Adipocyte (in vitro differentiated cells): ENCODE measurements at regions not wholly inside any gene's neighbourhood (a gene's known extent, or its start where the extent isn't known, plus 50 kb on each side); places are given as distances from the start of the nearest gene placed in this dataset.
A peak's percentile ranks its signal among the peaks of the same experiment; 100 is the strongest.
"Not testable (repeated sequence)": the region's sequence is repeated elsewhere in the genome, so short reads cannot be mapped to it uniquely, and the experiment has no call there.

Experiments used
- DNase-seq: peaks from one replicate; pipeline ENCODE4 v3.0.0-alpha.2; 2015; ENCODE audit warnings: low read depth
- H3K27me3 ChIP-seq: replicated peaks from 2 replicates; pipeline ENCODE4 v1.7.0; 2013; ENCODE audit warnings: mild to moderate bottlenecking, low read length, moderate library complexity; ENCODE audit not compliant: control insufficient read depth, insufficient read depth
- H3K36me3 ChIP-seq: 2 replicates; pipeline ENCODE4 v1.7.0; 2013; ENCODE audit warnings: low read length, mild to moderate bottlenecking, moderate library complexity; ENCODE audit not compliant: control insufficient read depth, insufficient read depth, severe bottlenecking
- H3K4me1 ChIP-seq: 2 replicates; pipeline ENCODE4 v1.7.0; 2013; ENCODE audit warnings: mild to moderate bottlenecking, low read length, moderate library complexity; ENCODE audit not compliant: control insufficient read depth, insufficient read depth
- H3K4me3 ChIP-seq: 2 replicates; pipeline ENCODE4 v1.7.0; 2013; ENCODE audit warnings: mild to moderate bottlenecking, low read length, moderate library complexity
- H3K9ac ChIP-seq: 2 replicates; pipeline ENCODE4 v1.7.0; 2013; ENCODE audit warnings: mild to moderate bottlenecking, low read length, moderate library complexity
- H3K9me3 ChIP-seq: 2 replicates; pipeline ENCODE4 v1.7.0; 2013; ENCODE audit warnings: mild to moderate bottlenecking, low read length, moderate library complexity; ENCODE audit not compliant: control insufficient read depth

GRCh38 chr4:92012899-92013867 is 290.6 kb upstream of the GRID2 start:
- Histone ChIP-seq H3K36me3 (no peaks in the 10 kb centered on the region), H3K27me3 (no peaks in the 10 kb centered on the region), H3K4me1 (no peaks in the 10 kb centered on the region), H3K9ac (no peak overlapping the region), H3K9me3 (no peaks in the 10 kb centered on the region), H3K4me3 (no peak overlapping the region)
- no peak for DNase-seq

GRCh38 chr4:92014067-92014466 is 289.7 kb upstream of the GRID2 start:
- H3K9me3 ChIP-seq, result no peaks in the 10 kb centered on the region
- DNase-seq, result no peak
- H3K4me1 ChIP-seq, result no peaks in the 10 kb centered on the region
- no peak overlapping the region for H3K9ac ChIP-seq
- no peaks in the 10 kb centered on the region for H3K36me3 ChIP-seq
- no peaks in the 10 kb centered on the region for H3K27me3 ChIP-seq
- no peak overlapping the region for H3K4me3 ChIP-seq

- no peaks in the 10 kb centered on the region for H3K4me1 ChIP-seq
- no peaks in the 10 kb centered on the region for H3K9me3 ChIP-seq
- no peak overlapping the region for H3K9ac ChIP-seq
- H3K4me3 ChIP-seq, result no peak overlapping the region
- H3K36me3 ChIP-seq, result no peaks in the 10 kb centered on the region
- no peaks in the 10 kb centered on the region for H3K27me3 ChIP-seq
- no peak for DNase-seq
Observed at GRCh38 chr4:92021203-92021602, 282.6 kb upstream of the GRID2 start.

- Histone ChIP-seq H3K9me3 (no peaks in the 10 kb centered on the region), H3K27me3 (no peaks in the 10 kb centered on the region), H3K36me3 (no peaks in the 10 kb centered on the region), H3K9ac (no peak overlapping the region), H3K4me1 (no peaks in the 10 kb centered on the region), H3K4me3 (no peak overlapping the region)
- no peak for DNase-seq
Observed at GRCh38 chr4:92021788-92022187, 282.0 kb upstream of the GRID2 start.

GRCh38 chr4:92028830-92029229 is 274.9 kb upstream of the GRID2 start:
- H3K9me3 ChIP-seq, H3K36me3 ChIP-seq, H3K9ac ChIP-seq, H3K27me3 ChIP-seq, DNase-seq, H3K4me1 ChIP-seq, H3K4me3 ChIP-seq: not testable (repeated sequence)

- H3K9me3 ChIP-seq, result no peaks in the 10 kb centered on the region
- no peaks in the 10 kb centered on the region for H3K27me3 ChIP-seq
- no peaks in the 10 kb centered on the region for H3K4me1 ChIP-seq
- H3K4me3 ChIP-seq, result no peak overlapping the region
- H3K9ac ChIP-seq, result no peak overlapping the region
- DNase-seq, result no peak
- no peaks in the 10 kb centered on the region for H3K36me3 ChIP-seq
Observed at GRCh38 chr4:92031825-92032224, 271.9 kb upstream of the GRID2 start.

GRCh38 chr4:92035666-92036065 is 268.1 kb upstream of the GRID2 start:
- Histone ChIP-seq H3K4me1 (no peaks in the 10 kb centered on the region), H3K27me3 (no peaks in the 10 kb centered on the region), H3K4me3 (no peak overlapping the region), H3K36me3 (no peaks in the 10 kb centered on the region), H3K9ac (no peak overlapping the region), H3K9me3 (no peaks in the 10 kb centered on the region)
- no peak for DNase-seq

GRCh38 chr4:92045718-92046117 is 258.0 kb upstream of the GRID2 start:
- no peaks in the 10 kb centered on the region for H3K36me3 ChIP-seq
- no peaks in the 10 kb centered on the region for H3K27me3 ChIP-seq
- no peaks in the 10 kb centered on the region for H3K9me3 ChIP-seq
- no peak for DNase-seq
- H3K4me3 ChIP-seq, result no peak overlapping the region
- H3K9ac ChIP-seq, result no peak overlapping the region
- no peaks in the 10 kb centered on the region for H3K4me1 ChIP-seq

GRCh38 chr4:92047209-92047875 is 256.4 kb upstream of the GRID2 start:
- peak; percentile 38 for DNase-seq
- no peaks in the 10 kb centered on the region for H3K27me3 ChIP-seq
- H3K9ac ChIP-seq, result no peak overlapping the region
- H3K9me3 ChIP-seq, result no peaks in the 10 kb centered on the region
- no peak overlapping the region for H3K4me3 ChIP-seq
- H3K36me3 ChIP-seq, result no peaks in the 10 kb centered on the region
- H3K4me1 ChIP-seq, result no peaks in the 10 kb centered on the region

- Histone ChIP-seq H3K4me3 (no peak overlapping the region), H3K4me1 (no peaks in the 10 kb centered on the region), H3K36me3 (no peaks in the 10 kb centered on the region), H3K9me3 (no peaks in the 10 kb centered on the region), H3K9ac (no peak overlapping the region), H3K27me3 (no peaks in the 10 kb centered on the region)
- DNase-seq, result no peak
Observed at GRCh38 chr4:92050875-92051274, 252.9 kb upstream of the GRID2 start.

GRCh38 chr4:92059615-92060014 is 244.2 kb upstream of the GRID2 start:
- no peak for DNase-seq
- Histone ChIP-seq H3K9ac (no peak overlapping the region), H3K27me3 (no peaks in the 10 kb centered on the region), H3K9me3 (no peaks in the 10 kb centered on the region), H3K4me1 (no peaks in the 10 kb centered on the region), H3K36me3 (no peaks in the 10 kb centered on the region), H3K4me3 (no peak overlapping the region)
